Tibial nerve (tissue), 4 donors: ENCODE measurements at regions not wholly inside any gene's neighbourhood (a gene's known extent, or its start where the extent isn't known, plus 50 kb on each side); places are given as distances from the start of the nearest gene placed in this dataset.
"Not testable (repeated sequence)": the region's sequence is repeated elsewhere in the genome, so short reads cannot be mapped to it uniquely, and the experiment has no call there.

Experiments
- DNase-seq, 2 donors: peaks; one replicate each; pipeline ENCODE4 v3.0.0-alpha.2; 2019; ENCODE audit warnings: low spot score in 2 of 2
- H3K27ac ChIP-seq, 4 donors: fragments of 200-600 bp; sonication (generic) in 3 of 4; one replicate each; pipeline ENCODE4 v1.5.1; 2017 to 2019; ENCODE audit warnings: mild to moderate bottlenecking in 1 of 4
- H3K27me3 ChIP-seq, 2 donors: fragments of 200-600 bp; sonication (generic) in 1 of 2; one replicate each; pipeline versions ENCODE4 v1.5.1 to v1.6.0; 2017 to 2019
- H3K36me3 ChIP-seq, 3 donors: fragments of 200-600 bp; sonication (generic); one replicate each; pipeline ENCODE4 v1.5.1; 2018 to 2019
- H3K4me1 ChIP-seq, 4 donors: fragments of 200-600 bp; sonication (generic) in 3 of 4; one replicate each; pipeline ENCODE4 v1.5.1; 2017 to 2019
- H3K4me3 ChIP-seq, 4 donors: fragments of 200-600 bp; sonication (generic) in 3 of 4; one replicate each; pipeline ENCODE4 v1.5.1; 2017 to 2019; ENCODE audit warnings: mild to moderate bottlenecking in 1 of 4, moderate library complexity in 1 of 4
- H3K9me3 ChIP-seq, 4 donors: fragments of 200-600 bp; sonication (generic) in 3 of 4; one replicate each; pipeline ENCODE4 v1.5.1; 2017 to 2019
- CTCF ChIP-seq, 5 experiments: fragments of 200-600 bp in 3 of 5; fragments of 450-650 bp in 2 of 5; sonication (generic) in 3 of 5; IDR thresholded peaks; one replicate each; pipeline ENCODE4 v1.5.1; 2016 to 2019; ENCODE audit warnings: antibody characterized with exemption in 5 of 5, mild to moderate bottlenecking in 3 of 5, moderate library complexity in 2 of 5
- EP300 ChIP-seq, 2 donors: sonication (generic); formaldehyde crosslinking; IDR thresholded peaks; one replicate each; pipeline ENCODE4 v1.6.1; 2017; ENCODE audit warnings: antibody characterized with exemption in 2 of 2, mild to moderate bottlenecking in 1 of 2
- POLR2A ChIP-seq, 2 donors: fragments of 450-650 bp; IDR thresholded peaks; one replicate each; pipeline ENCODE4 v1.6.1; 2017; ENCODE audit warnings: antibody characterized with exemption in 2 of 2, mild to moderate bottlenecking in 2 of 2, moderate library complexity in 2 of 2
- WGBS, 2 donors: methylation state at CpG; one replicate each; pipeline ENCODE4 v1.1.5; 2018; 5-methylcytosine and 5-hydroxymethylcytosine counted together

GRCh38 chr2:184316921-184317320 lies 281.4 kb upstream of the ZNF804A start:
- Histone ChIP-seq H3K36me3 (no peaks in the 10 kb centered on the region), H3K4me3 (no peak overlapping the region), H3K27ac (no peak overlapping the region), H3K27me3 (no peaks in the 10 kb centered on the region), H3K4me1 (no peaks in the 10 kb centered on the region), H3K9me3 (no peaks in the 10 kb centered on the region)
- TF ChIP-seq EP300 (IDR thresholded peaks at IDR 0.05) (no peak), CTCF (IDR thresholded peaks at IDR 0.05) (no peak), POLR2A (IDR thresholded peaks at IDR 0.05) (no peak)
- no peak for DNase-seq
- 69% methylated on average over 2 of the region's 2 CpGs for WGBS, 2 donors

GRCh38 chr2:184322615-184323014 lies 275.7 kb upstream of the ZNF804A start:
- Histone ChIP-seq H3K36me3 (no peaks in the 10 kb centered on the region), H3K4me1 (no peaks in the 10 kb centered on the region), H3K27ac (no peak overlapping the region), H3K4me3 (no peak overlapping the region), H3K27me3 (no peaks in the 10 kb centered on the region), H3K9me3 (no peaks in the 10 kb centered on the region)
- no peak for DNase-seq
- TF ChIP-seq EP300 (IDR thresholded peaks at IDR 0.05), result no peak
- TF ChIP-seq POLR2A (IDR thresholded peaks at IDR 0.05), result no peak
- no peak for TF ChIP-seq CTCF (IDR thresholded peaks at IDR 0.05)
- WGBS, 2 donors, result 79 to 83% methylated on average over 3 of the region's 3 CpGs

- TF ChIP-seq CTCF (IDR thresholded peaks at IDR 0.05) (no peak), EP300 (IDR thresholded peaks at IDR 0.05) (no peak), POLR2A (IDR thresholded peaks at IDR 0.05) (no peak)
- Histone ChIP-seq H3K4me1 (no peaks in the 10 kb centered on the region), H3K27ac (no peak overlapping the region), H3K27me3 (no peaks in the 10 kb centered on the region), H3K36me3 (no peaks in the 10 kb centered on the region), H3K9me3 (no peaks in the 10 kb centered on the region), H3K4me3 (no peak overlapping the region)
- DNase-seq, result no peak
- 40 to 47% methylated on average over 2 of the region's 2 CpGs for WGBS, 2 donors
These were observed 272.3 kb upstream of the ZNF804A start for GRCh38 chr2:184326066-184326465.

GRCh38 chr2:184327805-184328204 lies 270.5 kb upstream of the ZNF804A start:
- not testable (repeated sequence) for H3K36me3 ChIP-seq, H3K27me3 ChIP-seq, H3K27ac ChIP-seq, DNase-seq, H3K4me3 ChIP-seq, H3K9me3 ChIP-seq, H3K4me1 ChIP-seq
- WGBS, 2 donors, result 79 to 88% methylated on average over 28 of the region's 30 CpGs

GRCh38 chr2:184330561-184330960 lies 267.8 kb upstream of the ZNF804A start:
- 95 to 97% methylated on average over 18 of the region's 18 CpGs for WGBS, 2 donors
- not testable (repeated sequence) for H3K36me3 ChIP-seq, H3K27ac ChIP-seq, H3K9me3 ChIP-seq, H3K27me3 ChIP-seq, DNase-seq, H3K4me1 ChIP-seq, H3K4me3 ChIP-seq

GRCh38 chr2:184336688-184337087 lies 261.6 kb upstream of the ZNF804A start:
- Histone ChIP-seq H3K36me3 (no peaks in the 10 kb centered on the region), H3K9me3 (no peaks in the 10 kb centered on the region)
- WGBS, 2 donors, result 33 to 36% methylated on average over 1 of the region's 1 CpG

More at GRCh38 chr2:184336688-184337087, 261.6 kb upstream of the ZNF804A start:
- Histone ChIP-seq H3K4me1 (no peaks in the 10 kb centered on the region), H3K27ac (no peak overlapping the region), H3K4me3 (no peak overlapping the region), H3K27me3 (no peaks in the 10 kb centered on the region)
- TF ChIP-seq EP300 (IDR thresholded peaks at IDR 0.05), result no peak
- TF ChIP-seq POLR2A (IDR thresholded peaks at IDR 0.05), result no peak
- no peak for TF ChIP-seq CTCF (IDR thresholded peaks at IDR 0.05)
- no peak for DNase-seq
